ENCODE measurements at regions not wholly inside any gene's neighbourhood (a gene's known extent, or its start where the extent isn't known, plus 50 kb on each side); places are given as distances from the start of the nearest gene placed in this dataset.

DNA sequence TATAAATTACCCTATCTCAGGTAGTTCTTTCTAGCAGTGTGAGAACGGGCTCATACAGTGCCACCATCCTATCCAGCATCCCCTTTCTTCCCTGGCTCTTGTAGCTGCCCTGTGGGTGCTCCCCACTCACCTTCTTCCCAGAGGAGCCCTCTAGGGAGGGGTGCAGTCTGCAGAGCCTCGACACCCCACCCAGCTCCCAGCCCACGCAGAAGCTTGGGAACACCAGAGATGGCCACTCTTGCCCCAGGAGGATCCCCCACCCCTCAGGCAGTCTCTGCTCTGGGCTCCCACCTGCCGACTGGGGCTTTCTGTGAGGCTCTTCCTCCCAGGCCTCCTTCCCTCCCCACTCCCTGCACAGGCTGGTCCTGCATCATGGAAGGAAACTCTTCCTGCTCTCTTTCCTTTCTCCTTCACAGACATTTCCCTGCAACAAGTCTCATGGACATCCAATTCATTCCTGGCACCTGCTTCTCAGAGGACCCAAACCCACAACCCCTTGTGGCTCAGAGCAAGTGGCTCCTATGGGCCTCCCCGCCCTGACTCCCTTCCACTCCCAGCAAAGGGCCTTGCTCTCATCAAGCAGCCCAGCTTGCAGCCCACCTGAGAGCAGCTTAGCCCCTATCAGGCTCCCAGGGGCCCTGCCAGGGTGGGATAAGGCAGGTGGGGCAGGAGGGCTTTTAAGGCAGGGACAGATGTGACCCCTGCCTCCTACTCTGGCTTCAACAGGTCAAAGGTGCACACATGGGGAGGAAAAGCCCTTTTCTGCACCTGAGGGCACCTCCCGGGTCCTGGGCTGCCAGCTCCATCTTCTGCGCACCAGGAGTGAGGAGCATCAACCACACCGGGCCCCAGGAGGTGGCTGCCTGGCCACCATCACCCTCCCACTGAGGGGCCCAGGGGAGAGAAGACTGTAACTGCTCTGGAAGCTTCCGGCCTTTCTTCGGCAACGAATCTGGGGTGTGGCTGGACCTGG is 263.8 kb upstream of the TNRC6C start:
- DNase-seq, result no peak

DNA sequence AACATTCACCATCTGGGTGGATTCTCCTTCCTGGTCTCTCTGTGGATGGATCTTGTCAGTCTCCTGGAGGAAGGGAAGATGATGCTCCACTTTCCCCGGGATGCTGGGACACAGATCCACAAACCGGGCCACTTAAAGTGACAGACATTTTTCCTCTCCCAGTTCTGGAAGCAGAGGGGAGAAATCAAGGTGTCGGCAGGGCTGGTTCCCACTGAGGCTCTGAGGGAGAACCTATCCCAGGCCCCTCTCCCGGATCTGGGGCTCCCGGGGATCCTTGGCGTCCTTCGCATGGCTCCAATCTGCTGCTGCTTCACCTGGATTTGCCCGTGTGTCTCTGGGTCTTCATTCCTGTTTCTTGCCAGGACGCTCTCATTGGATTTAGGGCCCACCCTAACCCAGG is 263.1 kb upstream of the TNRC6C start:
- no peak for DNase-seq

DNA sequence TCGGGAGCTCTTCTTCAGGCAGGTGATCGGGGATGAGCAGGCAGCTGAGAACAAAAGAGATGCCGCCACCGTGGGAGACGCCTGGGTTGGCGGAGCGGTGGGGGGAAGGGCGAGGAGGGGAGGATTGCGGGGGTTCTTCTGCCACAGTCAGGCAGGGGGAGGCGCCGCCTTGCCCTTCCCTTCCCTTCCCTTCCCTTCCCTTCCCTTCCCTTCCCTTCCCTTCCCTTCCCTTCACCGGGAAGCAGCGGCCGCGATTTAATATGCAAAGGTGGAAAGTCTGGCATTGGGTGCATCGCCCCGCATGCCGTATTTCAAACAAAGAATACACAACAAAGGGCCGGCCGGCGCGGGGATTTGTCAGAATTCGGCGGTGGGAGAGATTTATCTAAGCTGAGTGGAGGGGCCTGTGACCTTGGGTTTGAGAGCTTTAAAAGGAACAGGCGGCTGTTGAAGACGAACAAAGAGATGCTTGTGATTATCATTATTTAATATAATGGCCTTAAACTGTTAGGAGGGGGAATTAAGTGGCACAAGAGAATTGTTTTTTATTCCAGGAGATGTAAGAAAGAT is 262.3 kb upstream of the TNRC6C start:
- no peak for DNase-seq

DNA sequence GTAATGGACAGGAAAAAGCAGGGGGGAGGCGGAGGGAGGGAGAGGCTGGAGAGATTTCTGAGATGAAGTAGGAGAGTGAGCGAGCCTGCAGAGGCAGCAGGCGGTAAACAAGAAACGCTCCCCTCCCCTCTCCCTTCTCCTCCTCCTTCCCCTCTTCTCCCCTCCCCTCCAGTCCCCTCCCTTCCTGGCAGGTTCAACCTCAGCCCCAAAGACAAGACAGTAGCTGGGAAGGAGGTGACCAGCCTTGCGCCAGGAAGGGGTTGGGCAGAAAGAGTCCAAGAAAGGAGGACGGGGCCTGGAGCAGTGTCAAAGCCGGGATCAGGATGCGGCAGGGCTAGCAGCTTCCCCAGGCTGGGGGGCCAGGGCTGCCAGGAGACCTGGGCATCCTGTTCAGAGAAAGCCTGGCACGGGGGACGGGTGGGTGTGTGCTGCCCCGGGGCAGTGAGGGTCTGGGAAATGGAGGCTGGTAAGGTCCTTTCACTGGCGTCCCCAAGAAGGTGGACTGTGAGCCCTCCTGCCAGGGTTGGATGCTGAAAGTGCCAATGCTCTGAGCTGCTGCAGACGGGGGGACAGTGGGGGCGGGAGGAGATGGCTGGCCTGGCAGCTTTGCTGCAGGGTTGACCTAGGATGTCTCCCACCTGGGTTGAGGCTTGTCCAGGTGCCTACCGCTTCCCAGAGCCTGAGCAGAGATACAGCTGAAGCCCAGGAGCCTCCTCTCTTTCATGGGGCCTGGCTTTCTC is 261.6 kb upstream of the TNRC6C start:
- DNase-seq, result no peak

DNA sequence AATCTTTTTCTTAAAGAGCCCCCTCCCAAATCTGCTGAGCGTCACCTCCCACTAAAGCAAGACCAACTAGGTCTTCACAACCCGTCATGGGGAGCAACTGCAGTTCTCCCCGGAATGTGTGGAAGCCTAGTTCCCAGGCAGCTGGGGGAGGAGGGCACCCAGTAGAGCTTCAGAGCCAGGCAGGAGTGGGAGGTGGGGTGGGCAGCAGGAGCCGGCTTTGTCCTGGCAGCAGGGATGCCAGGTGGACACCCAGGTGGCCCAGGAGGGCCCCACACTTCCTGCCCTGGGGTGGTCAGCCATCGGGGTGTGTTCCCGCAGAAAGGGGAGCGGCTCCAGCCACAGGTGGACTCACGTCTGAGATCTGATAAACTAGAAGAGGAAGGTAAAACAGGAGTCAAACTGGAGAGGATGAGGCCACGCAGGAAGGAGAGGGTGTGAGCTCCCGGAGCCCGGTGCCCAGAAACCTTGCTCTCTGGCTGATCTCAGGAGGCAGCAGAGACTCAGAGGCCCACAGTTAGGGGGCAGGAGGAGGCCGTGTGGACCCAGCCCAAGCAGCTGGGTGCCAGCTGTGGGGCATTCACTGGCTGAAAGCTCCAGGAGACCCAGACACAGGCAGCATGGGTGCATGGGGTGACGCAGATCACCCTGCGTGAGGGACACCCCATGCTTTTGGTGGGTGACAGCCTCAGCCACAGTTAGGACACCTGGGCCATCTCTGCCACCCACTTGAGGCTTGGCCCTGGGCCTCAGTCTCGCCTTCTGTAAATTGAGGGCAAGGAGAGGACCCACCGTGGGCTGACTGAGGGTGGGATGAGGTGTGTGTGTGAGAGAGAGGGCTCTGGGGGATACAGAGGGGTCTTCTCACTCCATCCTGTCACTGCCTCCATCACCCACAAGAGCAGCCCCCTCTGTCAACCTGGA is 260.8 kb upstream of the TNRC6C start:
- no peak for DNase-seq

DNA sequence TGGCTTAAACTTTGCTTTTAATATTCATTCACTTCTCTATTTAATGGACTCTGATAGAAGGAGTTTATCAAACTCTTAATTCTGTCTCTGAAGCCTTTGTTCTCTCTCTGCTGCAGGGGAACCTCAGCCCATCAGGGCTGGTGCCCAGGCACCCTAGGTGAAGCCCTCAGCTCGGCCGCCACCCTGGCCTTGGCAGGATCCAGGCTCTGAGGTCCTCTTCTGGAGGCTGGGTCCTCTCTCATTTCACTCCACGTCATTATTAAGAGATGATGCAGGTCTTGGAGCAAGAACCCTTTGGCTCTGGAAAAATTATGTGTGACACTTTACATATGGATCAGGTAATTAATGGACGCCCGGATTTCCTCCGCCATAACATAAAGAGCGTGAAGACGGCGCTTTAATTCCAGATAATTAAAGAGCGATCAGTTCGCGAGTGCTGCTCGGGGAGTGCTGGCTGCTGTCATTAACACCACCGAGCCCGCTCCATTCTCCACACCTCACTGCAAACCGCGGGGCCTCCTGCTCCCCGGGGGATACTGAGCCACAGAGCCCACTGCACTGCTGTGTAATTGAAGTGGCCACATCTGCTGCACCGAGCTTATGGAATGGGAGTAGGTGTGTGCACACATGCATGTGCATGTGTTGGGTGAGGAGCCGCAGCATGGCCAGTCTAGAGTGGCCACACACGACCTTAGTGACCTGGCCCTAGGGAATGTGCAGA is 259.4 kb upstream of the TNRC6C start:
- no peak for DNase-seq

DNA sequence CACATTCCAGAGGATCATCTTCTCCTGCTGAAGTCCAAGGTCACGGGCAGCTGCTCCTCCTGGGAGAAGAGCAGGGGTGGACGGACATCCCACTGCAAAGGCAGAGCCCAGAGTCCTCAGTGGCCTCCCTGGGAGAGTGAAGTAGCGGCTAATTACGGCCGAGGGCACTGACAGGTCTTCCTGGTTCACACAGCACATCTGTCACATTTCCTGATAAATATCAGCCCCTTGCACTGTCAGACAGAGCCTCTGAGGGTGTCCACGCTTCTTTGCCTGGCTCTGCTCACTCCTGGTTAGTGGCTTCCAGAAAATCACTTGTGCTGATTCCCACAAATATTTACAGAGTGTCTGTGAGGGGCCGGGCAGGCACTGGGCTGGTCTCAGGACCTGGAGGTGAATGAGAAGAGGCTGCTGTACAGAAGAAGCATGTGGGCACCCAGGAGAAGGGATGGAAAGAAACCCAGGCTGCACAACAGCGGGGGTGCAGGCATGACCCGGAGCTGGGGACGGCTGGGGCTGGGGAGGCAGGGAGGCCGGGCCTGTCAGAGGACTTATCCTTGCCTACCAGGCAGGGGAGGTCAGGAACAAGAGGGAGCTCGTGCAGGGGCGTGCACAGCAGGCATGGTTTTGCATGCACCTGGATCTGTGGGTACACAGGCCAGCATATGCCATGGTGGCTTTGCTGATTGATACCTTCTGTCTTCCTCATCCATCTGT is 258.2 kb upstream of the TNRC6C start:
- DNase-seq, result no peak

DNA sequence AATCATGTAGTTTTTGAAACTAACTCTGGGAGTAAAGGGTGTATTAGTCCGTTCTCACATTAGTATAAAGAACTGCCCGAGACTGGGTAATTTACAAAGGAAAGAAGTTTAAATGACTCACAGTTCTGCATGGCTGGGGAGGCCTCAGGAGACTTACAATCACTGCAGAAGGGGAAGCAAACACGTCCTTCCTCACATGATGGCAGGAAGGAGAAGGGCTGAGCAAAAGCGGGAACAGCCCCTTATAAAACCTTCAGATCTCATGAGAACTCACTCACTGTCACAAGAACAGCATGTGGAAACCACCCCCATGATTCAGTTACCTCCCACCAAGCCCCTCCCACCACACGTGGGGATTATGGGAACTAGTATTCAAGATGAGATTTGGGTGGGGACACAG is 256.5 kb upstream of the TNRC6C start:
- no peak for DNase-seq

DNA sequence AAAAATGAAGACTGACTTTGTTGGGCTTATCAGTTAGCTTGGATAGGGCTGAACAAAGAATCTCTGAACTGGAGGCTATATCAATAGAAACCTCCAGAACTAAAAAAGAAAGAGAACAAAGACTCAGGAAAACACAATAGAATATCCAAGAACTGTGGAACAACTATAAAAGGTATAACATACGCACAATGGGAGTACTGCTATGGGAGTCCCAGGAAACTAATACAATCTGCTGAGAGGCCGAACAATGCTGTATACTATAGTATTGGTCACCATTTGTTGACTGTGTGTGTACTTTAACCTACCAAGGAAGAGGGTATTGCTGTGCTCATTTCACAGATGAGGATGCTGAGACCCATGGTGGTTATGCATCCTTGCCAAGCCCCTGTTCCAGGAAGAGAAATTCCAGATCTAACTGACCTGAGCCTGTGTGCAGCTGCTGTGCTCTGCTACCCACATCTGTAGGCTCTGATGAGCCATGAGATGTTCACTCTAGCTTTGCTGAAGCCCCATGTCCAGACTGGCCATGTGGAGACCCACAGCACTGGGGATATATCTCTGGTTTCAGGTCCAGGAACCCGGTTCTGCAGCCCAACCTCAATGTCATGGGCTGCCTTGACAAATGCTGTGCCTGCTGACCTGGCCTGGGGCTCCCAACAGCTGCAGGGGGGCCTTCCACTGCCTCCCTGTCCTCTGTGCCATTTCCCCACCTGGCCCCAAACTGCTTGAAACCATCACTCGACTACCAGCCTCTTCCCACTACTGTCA is 254.3 kb upstream of the TNRC6C start:
- DNase-seq, result no peak

DNA sequence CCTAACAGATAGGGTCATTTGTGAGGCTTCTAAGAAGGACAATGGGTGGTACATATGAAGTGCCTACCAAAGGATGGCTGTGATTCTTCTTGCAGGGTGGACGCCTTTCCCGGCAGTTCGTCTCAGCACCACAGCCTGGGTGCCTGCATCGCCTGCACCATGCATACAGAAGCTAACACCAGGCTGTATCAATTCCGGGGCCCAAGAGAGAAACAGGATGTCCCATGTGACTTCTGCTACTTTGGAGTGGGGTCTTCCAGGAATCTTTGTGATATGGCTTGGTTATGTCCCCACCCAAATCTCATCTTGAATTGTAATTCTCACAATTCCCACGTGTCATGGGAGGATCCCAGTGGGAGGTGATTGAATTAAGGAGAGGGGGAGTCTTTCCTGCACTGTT is 251.6 kb upstream of the TNRC6C start:
- DNase-seq, result no peak

DNA sequence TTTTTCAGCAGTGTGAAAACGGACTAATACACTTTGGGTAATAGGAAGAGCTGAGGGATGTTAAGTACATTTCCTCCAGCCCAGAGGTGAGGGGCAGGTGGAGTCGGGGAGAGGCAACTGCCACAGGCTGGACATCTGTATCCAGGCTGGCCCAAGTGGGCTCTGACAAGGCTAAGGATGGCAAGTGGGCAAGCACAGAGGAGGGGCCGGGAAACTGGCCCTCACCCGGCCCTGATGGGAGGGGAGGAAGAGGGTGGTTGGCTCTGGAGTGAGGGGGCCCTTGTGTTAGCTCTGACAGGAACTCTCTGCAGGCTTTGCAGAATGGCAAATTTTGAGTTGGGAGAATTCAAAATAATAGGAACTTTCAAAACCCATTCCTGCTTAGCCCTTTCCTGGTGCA is 251.0 kb upstream of the TNRC6C start:
- no peak for DNase-seq

DNA sequence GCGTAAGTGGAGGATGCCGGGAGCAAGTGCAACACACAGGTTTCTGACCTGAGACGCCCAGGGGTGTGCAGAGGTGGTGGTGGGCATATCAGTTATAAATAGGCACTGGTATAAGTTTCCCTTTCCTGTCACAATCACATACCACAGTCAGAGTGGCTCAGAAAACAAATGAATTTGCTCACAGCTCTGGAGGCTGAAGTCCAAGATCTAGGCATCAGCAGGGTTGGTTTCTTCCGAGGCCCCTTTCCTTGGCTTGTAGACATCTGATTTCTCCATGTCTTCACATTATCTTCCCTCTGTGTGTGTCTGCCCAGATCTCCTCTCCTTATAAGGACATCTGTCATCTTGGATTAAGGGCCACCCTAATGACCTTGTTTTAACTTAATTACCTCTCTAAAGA is 250.5 kb upstream of the TNRC6C start:
- no peak for DNase-seq

DNA sequence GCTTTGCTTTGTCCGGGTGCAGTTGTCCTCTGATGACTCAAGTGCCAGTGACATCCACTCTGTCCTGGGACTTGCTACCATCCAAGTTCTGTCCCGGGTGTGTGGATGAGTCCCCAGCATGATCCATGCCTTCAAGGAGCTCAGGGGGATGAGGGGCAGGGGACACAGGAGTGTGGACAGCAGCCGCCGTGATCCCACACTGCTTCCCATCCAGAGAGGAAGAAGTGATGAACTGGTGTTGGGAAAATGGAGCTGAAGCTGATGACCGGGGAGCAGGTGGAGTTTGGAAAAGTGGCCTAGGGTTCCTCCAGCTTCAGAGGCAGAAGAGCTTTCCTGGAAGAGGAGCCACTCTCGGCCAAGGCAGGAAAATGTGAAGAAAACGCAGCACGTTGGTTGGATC is 249.6 kb upstream of the TNRC6C start:
- DNase-seq, result no peak

DNA sequence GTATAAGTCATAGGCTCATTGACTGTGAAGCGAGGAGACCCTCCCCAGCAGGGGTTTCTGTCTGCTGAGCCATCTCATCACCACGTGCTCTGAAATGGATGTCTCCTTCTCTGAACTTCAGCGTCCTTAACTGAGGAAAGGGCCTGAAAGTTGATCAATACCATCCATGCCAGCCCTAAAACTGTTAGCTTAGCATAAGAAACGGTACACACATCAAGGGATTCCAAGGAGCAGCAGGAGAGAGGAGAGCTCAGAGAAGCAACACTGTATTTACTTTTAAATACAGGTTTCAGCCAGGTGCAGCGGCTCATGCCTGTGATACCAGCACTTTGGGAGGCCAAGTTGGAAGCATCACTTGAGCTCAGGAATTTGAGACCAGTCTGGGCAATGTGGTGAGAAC is 248.9 kb upstream of the TNRC6C start:
- DNase-seq, result no peak

DNA sequence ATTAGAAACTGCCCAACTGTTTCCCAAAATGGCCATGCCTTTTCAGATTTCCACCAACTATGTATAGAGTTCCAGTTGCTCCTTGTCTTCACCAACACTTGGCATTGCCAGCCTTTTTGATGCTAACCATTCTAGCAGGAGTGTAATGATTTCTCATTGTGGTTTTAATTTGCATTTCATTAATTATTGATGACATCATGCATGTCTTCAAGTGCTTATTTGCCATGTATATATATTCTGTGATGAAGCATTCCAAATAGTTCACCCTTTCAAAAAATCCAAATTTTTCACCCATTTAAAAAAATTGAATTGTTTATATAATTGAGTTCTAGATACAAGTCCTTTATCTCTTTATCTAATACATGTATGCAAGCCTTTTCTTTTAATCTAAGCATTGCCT is 245.9 kb upstream of the TNRC6C start:
- DNase-seq, result no peak

DNA sequence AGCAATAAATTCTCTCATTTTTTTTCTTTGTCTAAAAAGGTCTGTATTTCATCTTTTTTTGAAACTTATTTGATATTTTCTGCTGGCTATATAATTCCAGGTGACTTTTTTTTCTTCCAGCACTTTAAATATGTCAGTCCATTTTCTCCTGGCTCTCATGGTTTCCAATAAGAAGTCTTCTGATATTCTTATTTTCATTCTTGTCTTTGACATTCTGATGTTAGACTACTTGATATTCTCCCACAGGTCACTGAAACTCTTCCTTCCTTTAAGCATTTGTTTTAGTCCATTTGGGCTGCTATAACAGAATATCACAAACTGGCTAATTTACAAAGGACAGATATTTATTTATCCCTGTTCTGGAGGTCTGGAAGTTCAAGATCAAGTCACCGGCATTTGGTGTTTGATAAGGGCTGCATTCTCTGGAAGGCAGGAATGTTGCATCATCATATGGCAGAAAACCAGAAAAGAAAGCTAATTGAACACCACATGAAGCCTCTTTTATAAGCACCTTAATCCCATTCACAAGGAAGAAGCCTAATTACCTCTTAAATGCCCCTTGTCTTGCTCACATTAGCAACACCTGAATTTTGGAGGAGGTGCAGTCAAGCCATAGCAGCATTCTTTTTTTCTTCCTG is 242.1 kb upstream of the TNRC6C start:
- no peak for DNase-seq

DNA sequence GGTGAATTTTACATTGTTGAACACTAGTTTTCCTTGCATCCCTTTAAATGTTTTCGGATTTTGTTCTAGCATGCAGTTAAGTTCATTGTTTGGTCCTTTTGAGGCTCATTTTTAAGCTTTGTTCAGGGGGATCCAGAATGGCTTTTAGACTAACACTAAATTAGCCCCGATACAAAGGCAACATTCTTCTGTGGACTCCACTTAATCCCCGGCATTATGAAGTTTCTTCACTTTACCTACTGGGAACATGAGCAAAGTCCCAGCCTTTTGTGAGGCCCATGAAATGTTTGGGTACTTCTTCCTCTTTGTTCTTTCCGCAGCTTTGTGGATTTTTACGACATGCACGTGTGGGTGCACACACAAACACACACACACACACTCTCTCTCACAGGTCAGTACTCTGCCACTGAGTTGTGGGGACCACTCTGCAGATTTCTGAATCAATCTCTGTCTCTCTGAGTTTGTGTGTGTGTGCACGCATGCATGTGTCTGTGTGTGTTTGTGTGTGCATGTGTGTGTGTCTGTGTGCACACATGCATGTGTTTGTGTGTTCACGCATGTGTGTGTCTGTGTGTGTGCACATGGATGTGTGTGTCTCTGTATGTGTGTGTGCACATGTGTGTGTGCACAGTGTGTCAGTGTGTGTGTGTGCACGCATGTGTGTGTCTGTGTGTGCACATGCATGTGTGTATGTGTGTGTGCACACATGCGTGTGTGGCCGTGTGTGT is 240.4 kb upstream of the TNRC6C start:
- DNase-seq, result no peak

DNA sequence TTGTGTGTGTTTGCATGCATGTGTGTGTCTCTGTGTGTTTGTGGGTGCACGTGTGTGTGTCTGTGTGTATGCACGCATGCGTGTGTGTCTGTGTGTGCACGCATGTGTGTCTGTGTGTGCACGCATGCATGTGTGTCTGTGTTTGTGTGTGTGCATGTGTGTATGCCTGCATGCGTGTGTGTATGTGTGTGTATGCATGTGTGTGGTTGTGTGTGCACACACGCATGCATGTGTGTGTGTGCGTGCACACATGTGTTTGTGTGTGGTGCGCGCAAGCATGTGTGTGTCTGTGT is 239.9 kb upstream of the TNRC6C start:
- no peak for DNase-seq

DNA sequence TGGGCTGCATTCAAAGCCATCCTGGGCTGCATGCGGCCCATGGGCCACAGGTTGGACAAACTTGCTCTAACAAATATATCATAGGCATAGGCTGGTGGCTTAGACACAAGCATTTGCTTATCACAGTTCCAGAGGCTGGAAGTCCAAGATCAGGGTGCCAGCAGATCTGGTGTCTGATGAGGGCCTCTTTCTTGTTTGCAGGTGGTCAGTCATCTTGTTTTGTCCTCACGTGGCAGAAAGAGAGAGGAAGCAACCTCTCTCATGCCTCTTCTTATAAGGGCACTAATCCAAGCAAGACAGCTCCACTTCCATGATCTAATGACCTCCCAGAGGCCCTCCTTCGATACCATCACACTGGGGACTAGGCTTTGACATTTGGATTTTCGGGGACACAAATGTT is 238.7 kb upstream of the TNRC6C start:
- DNase-seq, result no peak
